GM12874 (cell line): ENCODE measurements at regions not wholly inside any gene's neighbourhood (a gene's known extent, or its start where the extent isn't known, plus 50 kb on each side); places are given as distances from the start of the nearest gene placed in this dataset.

Source experiments
- TF ChIP-seq, protein P1 (sequence below): IDR thresholded peaks from 2 replicates; pipeline ENCODE4 v1.5.1; 2011; ENCODE audit warnings: low read depth, mild to moderate bottlenecking, control low read depth, low read length, moderate library complexity; ENCODE audit not compliant: insufficient read depth

DNA sequence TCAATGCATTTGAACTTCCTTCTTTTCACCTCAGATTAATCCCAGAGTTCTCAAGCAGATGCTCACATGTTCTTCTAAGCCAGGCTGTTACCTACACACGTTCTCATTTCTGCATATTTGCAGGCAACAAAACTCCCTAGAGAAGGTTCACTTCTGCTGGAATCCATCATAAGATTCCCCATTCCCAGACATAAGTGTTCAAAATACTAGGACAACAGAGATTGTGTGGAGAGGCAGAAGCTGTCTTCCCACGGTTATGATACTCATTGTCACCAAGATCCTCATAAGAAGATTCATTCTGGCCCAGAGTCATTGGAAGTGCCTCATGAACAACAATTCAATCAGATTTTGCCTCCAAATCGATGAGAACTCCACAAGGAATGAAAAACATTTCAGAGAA lies 931.6 kb upstream of the MIR17HG start:
- TF ChIP-seq, protein P1, sequence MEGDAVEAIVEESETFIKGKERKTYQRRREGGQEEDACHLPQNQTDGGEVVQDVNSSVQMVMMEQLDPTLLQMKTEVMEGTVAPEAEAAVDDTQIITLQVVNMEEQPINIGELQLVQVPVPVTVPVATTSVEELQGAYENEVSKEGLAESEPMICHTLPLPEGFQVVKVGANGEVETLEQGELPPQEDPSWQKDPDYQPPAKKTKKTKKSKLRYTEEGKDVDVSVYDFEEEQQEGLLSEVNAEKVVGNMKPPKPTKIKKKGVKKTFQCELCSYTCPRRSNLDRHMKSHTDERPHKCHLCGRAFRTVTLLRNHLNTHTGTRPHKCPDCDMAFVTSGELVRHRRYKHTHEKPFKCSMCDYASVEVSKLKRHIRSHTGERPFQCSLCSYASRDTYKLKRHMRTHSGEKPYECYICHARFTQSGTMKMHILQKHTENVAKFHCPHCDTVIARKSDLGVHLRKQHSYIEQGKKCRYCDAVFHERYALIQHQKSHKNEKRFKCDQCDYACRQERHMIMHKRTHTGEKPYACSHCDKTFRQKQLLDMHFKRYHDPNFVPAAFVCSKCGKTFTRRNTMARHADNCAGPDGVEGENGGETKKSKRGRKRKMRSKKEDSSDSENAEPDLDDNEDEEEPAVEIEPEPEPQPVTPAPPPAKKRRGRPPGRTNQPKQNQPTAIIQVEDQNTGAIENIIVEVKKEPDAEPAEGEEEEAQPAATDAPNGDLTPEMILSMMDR, result no peak

DNA sequence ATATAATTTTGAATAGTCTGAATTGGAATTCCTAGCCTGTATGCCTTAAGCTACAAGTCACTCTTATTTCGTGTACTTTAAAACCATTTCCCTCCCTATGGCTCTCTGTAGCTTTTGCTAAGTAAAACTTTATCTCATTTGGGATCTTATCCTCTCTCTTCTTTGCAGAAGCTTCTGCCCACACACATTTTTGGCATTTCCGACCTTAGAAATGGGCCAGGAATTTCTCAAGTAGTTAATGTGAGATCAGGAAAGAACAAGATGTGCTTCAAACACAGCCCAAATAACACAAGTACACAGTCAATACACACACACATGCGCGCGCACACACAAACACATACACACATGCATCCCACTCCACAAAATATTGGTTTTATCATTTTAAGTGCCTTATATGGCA lies 931.0 kb upstream of the MIR17HG start:
- TF ChIP-seq, protein P1, result no peak

DNA sequence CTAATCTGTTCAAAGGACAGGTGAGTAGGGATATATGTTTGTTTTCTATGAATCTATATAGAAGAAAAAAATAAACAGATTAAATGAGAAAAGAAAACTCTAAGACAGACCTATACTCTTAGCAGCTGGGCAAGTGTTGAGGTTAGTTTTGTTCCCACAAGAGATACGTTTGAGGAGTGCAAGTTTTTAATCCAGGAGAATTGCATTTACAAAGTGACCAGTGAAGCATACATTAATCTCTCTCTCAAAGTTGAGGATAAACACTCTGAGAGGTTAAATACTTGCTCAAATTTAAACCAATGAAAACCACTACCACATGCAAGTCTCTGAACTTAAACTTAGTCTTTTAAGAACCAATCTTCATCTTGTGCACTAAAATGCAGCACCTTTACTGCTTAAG lies 930.5 kb upstream of the MIR17HG start:
- TF ChIP-seq, protein P1, result no peak

DNA sequence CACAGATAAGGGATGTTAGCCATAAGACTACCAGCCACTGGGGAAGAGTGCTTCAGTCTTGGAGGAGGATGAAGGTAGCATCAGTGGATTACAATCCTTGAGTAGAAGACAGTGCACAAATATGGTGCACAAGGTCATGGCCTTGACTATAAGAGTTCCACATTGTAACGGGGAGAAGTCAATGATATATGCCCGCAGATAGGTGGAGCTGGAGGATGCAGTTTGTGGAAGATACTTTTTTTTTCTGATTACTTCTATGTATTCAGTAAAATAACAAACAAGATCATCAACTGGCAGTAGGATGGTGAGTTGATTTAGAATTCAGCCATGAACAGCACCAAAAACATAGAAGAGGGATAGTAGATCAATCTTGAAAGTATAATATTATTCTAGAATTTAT lies 926.8 kb upstream of the MIR17HG start:
- TF ChIP-seq, protein P1, result no peak

DNA sequence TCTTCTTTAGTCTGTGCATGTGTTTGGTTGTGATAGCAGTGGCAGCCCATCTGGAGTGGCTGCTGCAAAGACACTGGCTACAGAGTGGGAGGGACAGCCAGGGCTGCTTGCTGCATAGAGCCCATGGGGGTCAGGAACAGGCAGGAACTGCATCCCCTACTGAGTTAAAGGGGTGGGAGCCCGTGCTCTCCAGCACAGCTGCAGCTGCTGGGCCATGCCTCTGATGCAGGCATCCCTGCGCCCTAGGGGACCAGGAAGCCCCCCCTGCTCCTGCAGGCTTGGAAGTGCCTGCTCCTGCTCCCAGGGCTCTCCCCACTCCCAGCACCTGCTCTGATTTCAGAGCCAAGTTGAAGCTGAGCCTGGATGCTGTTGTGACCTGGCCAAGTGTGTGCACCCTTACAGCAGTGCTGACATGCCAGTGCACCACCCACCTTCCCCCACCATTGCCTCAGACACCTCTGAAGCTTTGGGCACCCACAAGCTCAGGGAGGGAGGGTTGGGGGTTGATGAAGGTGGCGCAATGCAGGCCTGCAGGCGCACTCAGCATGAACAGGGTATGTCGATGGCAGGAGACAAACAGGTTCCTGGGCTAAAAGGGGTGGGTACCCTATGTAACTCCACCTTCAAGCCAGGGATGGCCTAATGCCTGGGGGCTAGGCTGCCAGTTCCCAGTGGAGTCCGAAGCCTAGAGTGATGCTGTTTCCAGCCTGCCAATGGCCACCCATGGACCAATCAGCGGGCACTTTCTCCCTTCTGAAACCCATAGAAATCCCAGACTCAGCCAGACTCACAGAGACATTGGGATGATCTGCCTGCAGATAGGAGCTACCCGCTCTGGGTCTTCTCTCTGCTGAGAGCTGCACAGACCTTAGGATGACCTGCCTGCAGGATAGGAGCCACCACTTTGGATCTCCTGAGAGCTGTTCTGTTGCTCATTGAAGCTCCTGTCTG lies 919.9 kb upstream of the MIR17HG start:
- TF ChIP-seq, protein P1, result no peak

DNA sequence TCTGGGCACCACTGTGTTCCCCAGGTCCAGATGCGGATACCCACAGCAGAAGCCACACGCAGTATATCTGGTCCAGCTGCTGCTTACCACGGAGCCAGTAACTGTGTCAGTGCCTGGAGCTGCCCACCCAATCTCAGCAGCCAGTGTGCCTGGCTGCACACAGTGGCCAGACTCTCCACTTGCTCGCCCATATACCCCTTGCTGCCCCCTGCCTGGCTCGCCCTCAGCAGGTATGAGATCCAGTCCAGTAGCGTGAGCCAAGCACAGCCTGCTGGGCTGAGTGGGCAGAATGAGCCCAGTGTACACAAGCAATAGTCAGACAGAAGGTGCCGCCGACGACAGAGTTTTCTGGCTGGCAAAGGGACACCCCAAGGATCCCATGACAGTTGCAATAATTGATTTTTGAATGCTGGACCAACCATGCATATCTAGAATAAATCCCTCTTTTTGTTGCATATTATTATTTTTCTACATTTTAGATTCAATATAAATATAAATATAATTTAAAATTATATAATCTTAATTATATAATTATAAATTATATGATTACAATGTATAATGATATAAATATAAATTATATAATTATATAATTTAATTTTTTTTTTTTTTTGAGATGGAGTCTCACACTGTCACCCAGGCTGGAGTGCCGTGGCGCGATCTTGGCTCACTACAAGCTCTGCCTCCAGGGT lies 918.8 kb upstream of the MIR17HG start:
- TF ChIP-seq, protein P1, result no peak

DNA sequence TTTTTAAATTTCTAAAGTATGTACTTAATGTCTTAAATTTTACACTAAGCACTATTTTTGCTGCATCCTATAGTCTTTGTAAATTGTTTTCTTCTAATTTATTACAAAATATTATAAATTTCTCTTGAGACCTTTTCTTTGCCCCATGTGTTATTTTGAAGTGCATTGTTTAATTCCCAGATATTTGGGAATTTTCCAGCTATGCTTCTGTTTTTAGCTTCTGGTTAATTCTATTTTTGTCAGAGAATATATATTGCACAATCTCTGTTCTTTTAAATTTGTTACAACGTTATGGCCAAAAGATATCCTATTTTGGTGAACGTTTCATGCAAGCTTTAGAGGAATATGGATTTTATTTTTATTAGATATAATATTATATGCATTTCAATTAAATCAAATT lies 917.4 kb upstream of the MIR17HG start:
- TF ChIP-seq, protein P1, result no peak
